ENCODE measurements at regions not wholly inside any gene's neighbourhood (a gene's known extent, or its start where the extent isn't known, plus 50 kb on each side); places are given as distances from the start of the nearest gene placed in this dataset.

DNA sequence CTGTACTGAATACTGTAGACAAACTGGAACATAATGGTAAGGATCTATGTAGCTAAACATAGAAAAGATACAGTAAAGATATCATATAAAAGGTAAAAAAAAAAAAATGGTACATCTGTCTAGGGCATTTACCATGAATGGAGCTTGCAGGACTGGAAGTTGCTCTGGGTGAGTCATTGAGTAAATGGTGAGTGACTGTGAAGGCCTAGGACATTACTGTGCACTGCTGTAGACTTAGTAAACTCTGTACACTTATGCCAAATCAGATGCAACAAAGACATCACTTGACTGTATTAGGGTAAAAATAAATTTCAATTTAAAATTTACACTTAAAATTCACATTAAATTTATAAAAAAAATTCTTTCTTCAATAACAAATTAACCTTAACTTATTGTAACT lies 281.3 kb upstream of the LMCD1 start:
- no peak overlapping the region for H3K27ac ChIP-seq (ENCODE audit: low read length)
- ChIA-PET CTCF (no interaction called here), POLR2A (no interaction called here)
- no peak overlapping the region for H3K4me3 ChIP-seq (ENCODE audit: low read depth in 2 of 2, low read length in 2 of 2)
- DNase-seq (ENCODE audit: low read depth, low spot score) (no peak), ATAC-seq (no peak)
- H3K27me3 ChIP-seq (ENCODE audit: control insufficient read depth, insufficient read depth, low read length) = no peaks in the 10 kb centered on the region
- no TSS peak for BruUV-seq (replicated peaks)
- TF ChIP-seq TCF7L2 (IDR thresholded peaks at IDR 0.05; ENCODE audit: low read depth, low read length) = no peak
- no peaks in the 10 kb centered on the region for H3K4me1 ChIP-seq (ENCODE audit: control insufficient read depth, insufficient read depth, low read length)
- in situ Hi-C loops (cut with HindIII; ENCODE audit: low pct_unique_long_range_greater_than_20kb, low sequenced_read_pairs) = no loop called here
- no peaks in the 10 kb centered on the region for H3K36me3 ChIP-seq (ENCODE audit: control insufficient read depth, insufficient read depth, low read length)
- intact Hi-C loops (cut with micrococcal nuclease; ENCODE audit: unreplicated experiment) = no loop called here
- no peaks in the 10 kb centered on the region for H3K9me3 ChIP-seq (ENCODE audit: control insufficient read depth, insufficient read depth, low read depth, low read length)

- intact Hi-C loops (cut with micrococcal nuclease; ENCODE audit: unreplicated experiment) (no loop called here), in situ Hi-C loops (cut with HindIII; ENCODE audit: low pct_unique_long_range_greater_than_20kb, low sequenced_read_pairs) (no loop called here)
- ATAC-seq (no peak), DNase-seq (ENCODE audit: low read depth, low spot score) (no peak)
- no peaks in the 10 kb centered on the region for H3K9me3 ChIP-seq (ENCODE audit: control insufficient read depth, insufficient read depth, low read depth, low read length)
- BruUV-seq (replicated peaks) = no TSS peak
- H3K4me3 ChIP-seq (ENCODE audit: low read depth in 2 of 2, low read length in 2 of 2) = no peak overlapping the region
- ChIA-PET POLR2A (no interaction called here), CTCF (no interaction called here)
- no peak overlapping the region for H3K27ac ChIP-seq (ENCODE audit: low read length)
- H3K27me3 ChIP-seq (ENCODE audit: control insufficient read depth, insufficient read depth, low read length) = no peaks in the 10 kb centered on the region
- TF ChIP-seq POLR2AphosphoS5 (IDR thresholded peaks at IDR 0.05; ENCODE audit: low read depth, low read length) (no peak), TCF7L2 (IDR thresholded peaks at IDR 0.05; ENCODE audit: low read depth, low read length) (no peak), CTCF (IDR thresholded peaks at IDR 0.05) (no peak), SIN3A (IDR thresholded peaks at IDR 0.05; ENCODE audit: borderline replicate concordance, insufficient read depth, low read depth, low read length) (no peak), REST (IDR thresholded peaks at IDR 0.05; ENCODE audit: insufficient read depth in 1 of 2, low read depth in 2 of 2, low read length in 1 of 2) (no peak)
- no peaks in the 10 kb centered on the region for H3K36me3 ChIP-seq (ENCODE audit: control insufficient read depth, insufficient read depth, low read length)
- no peaks in the 10 kb centered on the region for H3K4me1 ChIP-seq (ENCODE audit: control insufficient read depth, insufficient read depth, low read length)
Observed at GRCh38 chr3:8223766-8224165, 277.9 kb upstream of the LMCD1 start.

- CTCF ChIA-PET = no interaction called here
- DNase-seq (ENCODE audit: low read depth, low spot score) = no peak
Observed at GRCh38 chr3:8224941-8225340, 276.7 kb upstream of the LMCD1 start.

More at GRCh38 chr3:8224941-8225340, 276.7 kb upstream of the LMCD1 start:
- Histone ChIP-seq H3K27ac (ENCODE audit: low read length) (no peak overlapping the region), H3K27me3 (ENCODE audit: control insufficient read depth, insufficient read depth, low read length) (no peaks in the 10 kb centered on the region), H3K4me3 (ENCODE audit: low read depth in 2 of 2, low read length in 2 of 2) (no peak overlapping the region), H3K9me3 (ENCODE audit: control insufficient read depth, insufficient read depth, low read depth, low read length) (no peaks in the 10 kb centered on the region), H3K36me3 (ENCODE audit: control insufficient read depth, insufficient read depth, low read length) (no peaks in the 10 kb centered on the region), H3K4me1 (ENCODE audit: control insufficient read depth, insufficient read depth, low read length) (no peaks in the 10 kb centered on the region)
- POLR2A ChIA-PET = no interaction called here
- in situ Hi-C loops (cut with HindIII; ENCODE audit: low pct_unique_long_range_greater_than_20kb, low sequenced_read_pairs) = no loop called here
- BruUV-seq (replicated peaks) = no TSS peak
- intact Hi-C loops (cut with micrococcal nuclease; ENCODE audit: unreplicated experiment) = no loop called here
- no peak for TF ChIP-seq POLR2AphosphoS5 (IDR thresholded peaks at IDR 0.05; ENCODE audit: low read depth, low read length)
- no peak for TF ChIP-seq TCF7L2 (IDR thresholded peaks at IDR 0.05; ENCODE audit: low read depth, low read length)
- no peak for TF ChIP-seq SIN3A (IDR thresholded peaks at IDR 0.05; ENCODE audit: borderline replicate concordance, insufficient read depth, low read depth, low read length)
- TF ChIP-seq CTCF (IDR thresholded peaks at IDR 0.05) = no peak
- TF ChIP-seq REST (IDR thresholded peaks at IDR 0.05; ENCODE audit: insufficient read depth in 1 of 2, low read depth in 2 of 2, low read length in 1 of 2) = no peak
- ATAC-seq = no peak
